Thyroid gland (tissue), 4 donors: ENCODE measurements at regions not wholly inside any gene's neighbourhood (a gene's known extent, or its start where the extent isn't known, plus 50 kb on each side); places are given as distances from the start of the nearest gene placed in this dataset.

Experiments used
- CTCF ChIP-seq, 6 experiments: fragments of 200-600 bp in 3 of 6; fragments of 450-650 bp in 3 of 6; sonication (generic) in 3 of 6; IDR thresholded peaks; one replicate each; pipeline ENCODE4 v1.5.1; 2016 to 2019; ENCODE audit warnings: antibody characterized with exemption in 6 of 6, mild to moderate bottlenecking in 2 of 6, inconsistent platforms in 1 of 6, moderate library complexity in 1 of 6
- POLR2A ChIP-seq, 2 donors: fragments of 450-650 bp; IDR thresholded peaks; one replicate each; pipeline ENCODE4 v1.6.1; 2017; ENCODE audit warnings: antibody characterized with exemption in 2 of 2, mild to moderate bottlenecking in 2 of 2, moderate library complexity in 1 of 2

DNA sequence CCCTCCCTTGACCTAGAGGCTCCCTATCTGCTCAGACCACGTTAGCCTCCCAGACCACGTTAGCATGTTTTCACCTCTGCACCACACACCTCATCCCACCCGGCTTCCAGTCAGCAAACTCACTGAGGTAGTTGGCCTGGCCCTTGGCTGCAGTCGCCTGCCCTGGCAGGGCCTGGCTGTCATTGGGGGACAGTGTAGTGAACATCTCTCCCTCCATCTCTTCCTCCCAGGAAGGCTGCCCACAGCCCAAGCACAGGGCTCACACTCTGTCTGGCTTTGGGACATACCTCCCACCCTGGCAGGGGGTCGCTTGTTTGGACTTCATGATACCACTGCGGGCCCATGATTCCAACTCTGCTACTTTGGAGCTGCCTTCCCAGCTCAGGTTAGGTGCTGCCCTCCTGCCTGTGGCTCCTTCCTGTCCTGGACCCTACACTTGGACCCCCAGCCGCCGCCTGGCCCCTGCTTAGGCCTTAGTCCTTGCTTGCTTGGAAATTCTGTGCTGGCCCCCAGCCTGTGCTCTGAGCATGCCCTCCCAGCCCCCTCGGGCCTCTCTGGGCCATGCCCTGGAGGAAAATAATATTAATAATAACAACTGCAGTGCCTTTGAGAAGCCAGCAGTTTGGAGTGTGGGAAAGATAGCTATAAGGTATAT, 167.7 kb downstream of the COPRS start:
- TF ChIP-seq CTCF (IDR thresholded peaks at IDR 0.05) (no peak), POLR2A (IDR thresholded peaks at IDR 0.05) (no peak)
